ENCODE measurements at regions not wholly inside any gene's neighbourhood (a gene's known extent, or its start where the extent isn't known, plus 50 kb on each side); places are given as distances from the start of the nearest gene placed in this dataset.

DNA sequence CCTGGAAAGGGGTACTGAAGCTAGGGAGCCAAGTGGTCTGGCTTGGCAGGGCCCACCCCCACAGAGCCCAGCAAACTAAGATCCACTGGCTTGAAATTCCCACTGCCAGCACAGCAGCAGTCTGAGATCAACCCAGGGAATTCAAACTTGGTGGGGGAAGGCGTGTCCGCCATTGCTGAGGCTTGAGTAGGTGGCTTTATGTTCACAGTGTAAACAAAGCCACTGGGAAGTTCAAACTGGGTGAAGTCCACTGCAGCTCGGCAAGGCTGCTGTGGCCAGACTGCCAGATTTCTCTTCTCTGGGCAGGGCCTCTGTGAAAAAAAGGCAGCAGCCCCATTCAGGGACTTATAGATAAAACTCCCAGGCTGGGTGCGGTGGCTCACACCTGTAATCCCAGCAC lies 58.9 kb downstream of the TFDP3 start:
- DNase-seq (ENCODE audit: low read depth): no peak
- H3K4me3 ChIP-seq (ENCODE audit: low read depth, low read length): no peak overlapping the region
- TF ChIP-seq, protein P1, sequence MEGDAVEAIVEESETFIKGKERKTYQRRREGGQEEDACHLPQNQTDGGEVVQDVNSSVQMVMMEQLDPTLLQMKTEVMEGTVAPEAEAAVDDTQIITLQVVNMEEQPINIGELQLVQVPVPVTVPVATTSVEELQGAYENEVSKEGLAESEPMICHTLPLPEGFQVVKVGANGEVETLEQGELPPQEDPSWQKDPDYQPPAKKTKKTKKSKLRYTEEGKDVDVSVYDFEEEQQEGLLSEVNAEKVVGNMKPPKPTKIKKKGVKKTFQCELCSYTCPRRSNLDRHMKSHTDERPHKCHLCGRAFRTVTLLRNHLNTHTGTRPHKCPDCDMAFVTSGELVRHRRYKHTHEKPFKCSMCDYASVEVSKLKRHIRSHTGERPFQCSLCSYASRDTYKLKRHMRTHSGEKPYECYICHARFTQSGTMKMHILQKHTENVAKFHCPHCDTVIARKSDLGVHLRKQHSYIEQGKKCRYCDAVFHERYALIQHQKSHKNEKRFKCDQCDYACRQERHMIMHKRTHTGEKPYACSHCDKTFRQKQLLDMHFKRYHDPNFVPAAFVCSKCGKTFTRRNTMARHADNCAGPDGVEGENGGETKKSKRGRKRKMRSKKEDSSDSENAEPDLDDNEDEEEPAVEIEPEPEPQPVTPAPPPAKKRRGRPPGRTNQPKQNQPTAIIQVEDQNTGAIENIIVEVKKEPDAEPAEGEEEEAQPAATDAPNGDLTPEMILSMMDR (conservative IDR thresholded peaks at IDR 0.05; ENCODE audit: low read depth, low read length): no peak

GRCh38 chrX:133151336-133151735 lies 54.4 kb upstream of the USP26 start:
- H3K4me3 ChIP-seq (ENCODE audit: low read depth, low read length): no peak overlapping the region
- peak; percentile 64 for DNase-seq (ENCODE audit: low read depth)
- TF ChIP-seq, protein P1 (conservative IDR thresholded peaks at IDR 0.05; ENCODE audit: low read depth, low read length): no peak

GRCh38 chrX:133150730-133151129 lies 53.8 kb upstream of the USP26 start:
- DNase-seq (ENCODE audit: low read depth): no peak

More at GRCh38 chrX:133150730-133151129, 53.8 kb upstream of the USP26 start:
- TF ChIP-seq, protein P1 (conservative IDR thresholded peaks at IDR 0.05; ENCODE audit: low read depth, low read length): no peak
- H3K4me3 ChIP-seq (ENCODE audit: low read depth, low read length): no peak overlapping the region

All from epithelial cell of proximal tubule (primary cell).